Right lobe of liver (tissue), 6 donors: ENCODE measurements at regions not wholly inside any gene's neighbourhood (a gene's known extent, or its start where the extent isn't known, plus 50 kb on each side); places are given as distances from the start of the nearest gene placed in this dataset.
A peak's percentile ranks its signal among the peaks of the same experiment; 100 is the strongest.

Source experiments
- ATAC-seq, 4 donors: fragments of 200-7000 bp; cut with Tn5 transposase; one replicate each; pipeline ENCODE4 v1.9.1; 2020; ENCODE audit warnings: mild to moderate bottlenecking in 4 of 4, moderate library complexity in 4 of 4
- DNase-seq, 3 donors: peaks; one replicate each; pipeline ENCODE4 v3.0.0-alpha.2; 2020
- H3K27ac ChIP-seq, 3 donors: fragments of 200-600 bp; one replicate each; pipeline ENCODE4 v1.8.0; 2022
- H3K27me3 ChIP-seq, 2 donors: fragments of 200-600 bp; one replicate each; pipeline ENCODE4 v1.8.0; 2022
- H3K36me3 ChIP-seq, 4 donors: fragments of 200-600 bp; sonication (generic) in 1 of 4; one replicate each; pipeline versions ENCODE4 v1.5.1 to v1.8.0; 2017 to 2022; ENCODE audit warnings: control low read depth in 1 of 4
- H3K4me1 ChIP-seq, 4 donors: fragments of 200-600 bp; sonication (generic) in 1 of 4; one replicate each; pipeline versions ENCODE4 v1.5.1 to v1.8.0; 2017 to 2022; ENCODE audit warnings: control low read depth in 1 of 4
- H3K4me3 ChIP-seq, 3 donors: fragments of 200-600 bp; one replicate each; pipeline ENCODE4 v1.8.0; 2022
- H3K9me3 ChIP-seq, 4 donors: fragments of 200-600 bp; sonication (generic) in 1 of 4; one replicate each; pipeline versions ENCODE4 v1.5.1 to v1.8.0; 2017 to 2022; ENCODE audit warnings: control low read depth in 1 of 4
- POLR2A ChIP-seq: fragments of 450-650 bp; IDR thresholded peaks from one replicate; pipeline ENCODE4 v1.6.1; 2017; ENCODE audit warnings: antibody characterized with exemption, mild to moderate bottlenecking
- WGBS: methylation state at CpG from one replicate; pipeline ENCODE4 v1.1.6; 2018; ENCODE audit warnings: low coverage, low lambda C conversion rate; ENCODE audit not compliant: insufficient coverage; ENCODE audit errors: missing lambda C conversion rate; 5-methylcytosine and 5-hydroxymethylcytosine counted together
- intact Hi-C, 2 donors: fragments of 100-400 bp; cut with DNase I; formaldehyde crosslinking; loops; one replicate each; pipeline versions ENCODE4 v1.11.2 to v1.14.1; 2022
- TF ChIP-seq, protein P1 (sequence below), 4 donors: fragments of 200-600 bp in 3 of 4; fragments of 450-650 bp in 1 of 4; IDR thresholded peaks; one replicate each; pipeline versions ENCODE4 v1.5.1 to v1.8.0; 2016 to 2022; ENCODE audit warnings: antibody characterized with exemption in 4 of 4, mild to moderate bottlenecking in 2 of 4
- donor health status: DM: no; HTN: yes; CAD: no.
- donor health status: DM: no; HTN: no; CAD: no.
- donor health status: DM: no; HTN: no; CAD: no.
- donor health status: DM: no; HTN: yes; CAD: no.
- donor health status: DM: no; HTN: yes; CAD: no.

DNA sequence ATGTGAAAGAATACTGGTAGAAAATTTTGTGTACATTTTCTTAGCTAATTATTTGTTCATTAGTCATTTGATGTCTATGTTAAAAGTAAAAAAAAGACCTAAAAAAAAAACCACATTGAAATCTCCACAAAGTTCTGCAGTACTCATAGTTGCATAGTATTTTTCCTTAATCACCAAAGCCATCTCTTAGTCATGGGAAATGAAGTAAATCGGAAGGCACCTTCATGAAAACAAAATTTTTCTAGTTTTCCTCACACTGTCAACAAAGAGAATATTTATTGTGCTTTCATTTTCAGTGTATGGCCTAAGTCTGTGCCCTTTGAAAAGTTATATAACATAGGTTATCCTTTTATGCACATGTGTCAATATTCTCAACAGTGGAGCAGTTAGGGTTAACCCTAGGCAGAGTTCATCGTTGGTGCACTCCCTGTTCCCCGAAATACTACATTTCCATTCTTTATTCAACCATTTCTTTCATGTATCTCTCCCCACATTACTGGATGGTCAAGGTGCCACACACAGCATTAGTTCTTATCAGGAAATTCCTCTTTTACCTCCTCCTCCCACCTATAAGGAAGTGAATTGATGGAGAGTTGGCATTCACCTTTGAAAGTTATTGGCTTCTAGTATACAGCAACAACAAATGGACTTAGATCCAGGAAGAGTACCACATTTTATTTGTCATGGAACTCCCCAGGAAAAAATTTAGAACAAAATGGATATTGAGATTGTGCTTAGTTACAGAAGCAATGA is 93.1 kb downstream of the NUDT12 start:
- DNase-seq (no peak), ATAC-seq (peak in 1 of 4 donors; percentile 35)
- WGBS = 61% methylated on average over 3 of the region's 3 CpGs
- intact Hi-C loops = loop anchor here in 1 of 2 donors (10.0 kb wide), 1 partner anchor 235 kb away; no protein-coding TSS in a partner anchor
- no peaks in the 10 kb centered on the region for H3K36me3 ChIP-seq
- H3K27ac ChIP-seq = no peak overlapping the region
- no peak for TF ChIP-seq POLR2A
- TF ChIP-seq, protein P1, sequence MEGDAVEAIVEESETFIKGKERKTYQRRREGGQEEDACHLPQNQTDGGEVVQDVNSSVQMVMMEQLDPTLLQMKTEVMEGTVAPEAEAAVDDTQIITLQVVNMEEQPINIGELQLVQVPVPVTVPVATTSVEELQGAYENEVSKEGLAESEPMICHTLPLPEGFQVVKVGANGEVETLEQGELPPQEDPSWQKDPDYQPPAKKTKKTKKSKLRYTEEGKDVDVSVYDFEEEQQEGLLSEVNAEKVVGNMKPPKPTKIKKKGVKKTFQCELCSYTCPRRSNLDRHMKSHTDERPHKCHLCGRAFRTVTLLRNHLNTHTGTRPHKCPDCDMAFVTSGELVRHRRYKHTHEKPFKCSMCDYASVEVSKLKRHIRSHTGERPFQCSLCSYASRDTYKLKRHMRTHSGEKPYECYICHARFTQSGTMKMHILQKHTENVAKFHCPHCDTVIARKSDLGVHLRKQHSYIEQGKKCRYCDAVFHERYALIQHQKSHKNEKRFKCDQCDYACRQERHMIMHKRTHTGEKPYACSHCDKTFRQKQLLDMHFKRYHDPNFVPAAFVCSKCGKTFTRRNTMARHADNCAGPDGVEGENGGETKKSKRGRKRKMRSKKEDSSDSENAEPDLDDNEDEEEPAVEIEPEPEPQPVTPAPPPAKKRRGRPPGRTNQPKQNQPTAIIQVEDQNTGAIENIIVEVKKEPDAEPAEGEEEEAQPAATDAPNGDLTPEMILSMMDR (IDR thresholded peaks at IDR 0.05) = no peak
- H3K4me1 ChIP-seq = no peaks in the 10 kb centered on the region
- no peak overlapping the region for H3K4me3 ChIP-seq
- H3K27me3 ChIP-seq = no peaks in the 10 kb centered on the region
- H3K9me3 ChIP-seq = no peaks in the 10 kb centered on the region

DNA sequence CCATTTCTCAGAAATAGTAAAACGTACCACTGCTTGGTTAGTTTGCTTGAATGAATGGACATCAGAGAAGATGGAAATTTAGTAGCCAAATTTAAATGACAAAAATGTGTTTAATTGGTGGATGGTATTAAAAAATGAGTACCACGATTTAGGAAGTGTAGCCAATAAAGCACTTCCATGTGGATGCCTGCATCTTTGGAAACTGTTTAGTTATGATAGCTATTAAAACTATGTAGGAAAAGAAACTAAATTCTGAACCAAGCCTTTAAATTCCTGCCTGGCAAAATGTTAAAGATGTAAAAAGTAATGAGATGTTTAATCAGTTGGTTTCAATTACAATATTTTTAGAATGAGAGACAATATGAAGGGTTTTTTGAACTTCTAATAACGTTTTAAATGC is 94.8 kb downstream of the NUDT12 start:
- DNase-seq (no peak), ATAC-seq (no peak)
- no peak overlapping the region for H3K27ac ChIP-seq
- H3K4me3 ChIP-seq = no peak overlapping the region
- TF ChIP-seq, protein P1 (IDR thresholded peaks at IDR 0.05) = no peak
- TF ChIP-seq POLR2A = no peak
- no peaks in the 10 kb centered on the region for H3K9me3 ChIP-seq
- H3K27me3 ChIP-seq = no peaks in the 10 kb centered on the region
- no peaks in the 10 kb centered on the region for H3K4me1 ChIP-seq
- 50% methylated on average over 3 of the region's 3 CpGs for WGBS
- no peaks in the 10 kb centered on the region for H3K36me3 ChIP-seq
- intact Hi-C loops = no loop called here

DNA sequence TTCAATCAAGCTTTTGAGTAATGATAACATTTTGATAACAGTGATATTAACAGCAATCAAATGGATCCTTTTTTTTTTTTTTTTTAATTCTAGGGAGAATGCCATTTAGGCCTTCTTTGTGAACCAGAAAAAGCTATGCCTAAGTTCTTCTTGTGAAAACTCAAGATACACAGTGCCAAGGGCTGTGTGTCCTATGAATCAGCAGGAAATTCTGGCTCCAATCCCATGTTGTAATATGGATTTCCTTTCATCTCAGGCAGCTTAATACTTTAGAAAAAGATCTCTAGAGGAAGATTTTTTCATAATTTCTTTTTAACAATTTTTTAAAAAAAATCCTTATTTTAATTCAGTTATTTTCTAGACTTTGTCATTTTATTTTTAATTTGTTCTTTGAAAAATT is 96.1 kb downstream of the NUDT12 start:
- Histone ChIP-seq H3K36me3 (no peaks in the 10 kb centered on the region), H3K4me1 (no peaks in the 10 kb centered on the region), H3K27me3 (no peaks in the 10 kb centered on the region), H3K9me3 (no peaks in the 10 kb centered on the region), H3K4me3 (no peak overlapping the region), H3K27ac (no peak overlapping the region)
- ATAC-seq (no peak), DNase-seq (no peak)
- TF ChIP-seq, protein P1 (IDR thresholded peaks at IDR 0.05) = no peak
- no peak for TF ChIP-seq POLR2A
- intact Hi-C loops = no loop called here

DNA sequence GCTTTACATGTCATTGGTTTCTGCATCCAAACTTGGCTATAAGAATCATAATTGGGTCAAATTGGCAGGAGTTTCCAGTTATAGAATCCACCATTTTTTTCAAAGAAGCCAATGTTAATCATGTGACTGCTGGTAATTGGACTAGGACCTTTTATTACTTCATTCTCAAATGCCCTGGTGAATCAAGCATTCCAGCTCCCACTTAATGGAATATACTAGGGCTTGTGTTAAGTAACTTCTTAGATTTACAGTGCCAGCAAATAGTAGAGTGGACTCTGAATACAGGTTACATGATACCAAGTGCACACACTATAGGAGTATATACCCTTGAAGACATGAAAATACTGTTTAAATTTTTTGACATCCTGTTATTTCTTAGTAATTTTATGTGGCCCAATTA is 96.7 kb downstream of the NUDT12 start:
- intact Hi-C loops = no loop called here
- DNase-seq = no peak
- no peak for TF ChIP-seq POLR2A
- TF ChIP-seq, protein P1 (IDR thresholded peaks at IDR 0.05) = no peak

More for the DNA sequence above, 96.7 kb downstream of the NUDT12 start:
- Histone ChIP-seq H3K36me3 (no peaks in the 10 kb centered on the region), H3K4me1 (no peaks in the 10 kb centered on the region), H3K9me3 (no peaks in the 10 kb centered on the region), H3K27ac (no peak overlapping the region), H3K4me3 (no peak overlapping the region), H3K27me3 (no peaks in the 10 kb centered on the region)
- ATAC-seq = no peak
